ENCODE measurements at regions not wholly inside any gene's neighbourhood (a gene's known extent, or its start where the extent isn't known, plus 50 kb on each side); places are given as distances from the start of the nearest gene placed in this dataset.

GRCh38 chr6:99104218-99104617 lies 156.5 kb upstream of the FBXL4 start (continued):
- no peak for TF ChIP-seq FOXJ3 (CRISPR knock-in tag; IDR thresholded peaks at IDR 0.05)
- TF ChIP-seq SMC3 (IDR thresholded peaks at IDR 0.05; ENCODE audit: low read depth, low read length), result no peak

- POLR2A ChIA-PET, result no interaction called here
- Histone ChIP-seq H2AFZ (ENCODE audit: low read depth) (no peak overlapping the region), H3K9me2 (no peaks in the 10 kb centered on the region), H3K36me3 (replicated peaks in 1 of 2; ENCODE audit: control insufficient read depth in 1 of 2, insufficient read depth in 2 of 2, low read length in 1 of 2) (no peaks in the 10 kb centered on the region), H3K27me3 (ENCODE audit: insufficient read depth) (no peaks in the 10 kb centered on the region; the same call in 1 of the 2 replicates), H3K79me2 (ENCODE audit: insufficient read depth) (no peaks in the 10 kb centered on the region), H3K4me1 (ENCODE audit: control insufficient read depth in 1 of 2, insufficient read depth in 2 of 2, low read depth in 1 of 2, low read length in 1 of 2) (no peaks in the 10 kb centered on the region), H4K20me1 (ENCODE audit: insufficient read depth) (no peaks in the 10 kb centered on the region), H3K9ac (no peak overlapping the region), H3K9me3 (no peaks in the 10 kb centered on the region), H3K4me2 (no peak overlapping the region), H3K4me3 (ENCODE audit: low read depth in 2 of 2, low read length in 1 of 2) (no peak overlapping the region), H3F3A (replicated peaks; ENCODE audit: insufficient read depth) (no peaks in the 10 kb centered on the region), H3K27ac (ENCODE audit: low read depth in 2 of 2, low read length in 1 of 2) (no peak overlapping the region)
- CTCF ChIA-PET, result interaction anchor here (0.8 to 1.1 kb wide), 2 partner anchors 20 to 142 kb away, joined by 3 read pairs; no protein-coding TSS in a partner anchor
- TF ChIP-seq RAD21 (IDR thresholded peaks at IDR 0.05; ENCODE audit: low read length) (no peak), ELF1 (IDR thresholded peaks at IDR 0.05) (no peak), CTCF (IDR thresholded peaks at IDR 0.05) (no peak), GATA2 (CRISPR knock-in tag; IDR thresholded peaks at IDR 0.05) (no peak), NFIC (IDR thresholded peaks at IDR 0.05; ENCODE audit: borderline replicate concordance) (no peak), RCOR1 (IDR thresholded peaks at IDR 0.05; ENCODE audit: low read length) (no peak), RFX5 (IDR thresholded peaks at IDR 0.05; ENCODE audit: low read length) (no peak), YY1 (IDR thresholded peaks at IDR 0.05; ENCODE audit: low read depth) (no peak), FOSL2 (IDR thresholded peaks at IDR 0.05; ENCODE audit: borderline replicate concordance, low read depth) (no peak), MEF2A (IDR thresholded peaks at IDR 0.05; ENCODE audit: borderline replicate concordance, low read depth) (no peak)
- DNase-seq, result no peak
These were observed 151.5 kb upstream of the FBXL4 start for GRCh38 chr6:99099243-99099642.

GRCh38 chr6:99096170-99096569 lies 148.4 kb upstream of the FBXL4 start:
- no peak overlapping the region for H3K9ac ChIP-seq
- no peaks in the 10 kb centered on the region; the same call in 1 of the 2 replicates for H3K27me3 ChIP-seq (ENCODE audit: insufficient read depth)
- no peaks in the 10 kb centered on the region for H3K36me3 ChIP-seq (replicated peaks in 1 of 2; ENCODE audit: control insufficient read depth in 1 of 2, insufficient read depth in 2 of 2, low read length in 1 of 2)
- no peaks in the 10 kb centered on the region for H3K4me1 ChIP-seq (ENCODE audit: control insufficient read depth in 1 of 2, insufficient read depth in 2 of 2, low read depth in 1 of 2, low read length in 1 of 2)
- H3F3A ChIP-seq (replicated peaks; ENCODE audit: insufficient read depth), result no peaks in the 10 kb centered on the region
- no peaks in the 10 kb centered on the region for H3K9me3 ChIP-seq
- no peak overlapping the region for H3K4me3 ChIP-seq (ENCODE audit: low read depth in 2 of 2, low read length in 1 of 2)
- no peak for DNase-seq
- POLR2A ChIA-PET, result no interaction called here
- H3K4me2 ChIP-seq, result no peak overlapping the region
- WGBS (ENCODE audit: low lambda C conversion rate), result 57% methylated on average over 6 of the region's 6 CpGs
- CTCF ChIA-PET, result interaction anchor here (0.7 to 2.6 kb wide), 3 partner anchors 8 to 24 kb away, joined by 3 to 14 read pairs (median 4); no protein-coding TSS in a partner anchor
- no peaks in the 10 kb centered on the region for H3K9me2 ChIP-seq
- TF ChIP-seq SMC3 (IDR thresholded peaks at IDR 0.05; ENCODE audit: low read depth, low read length) (no peak), NFIC (IDR thresholded peaks at IDR 0.05; ENCODE audit: borderline replicate concordance) (no peak)
- H3K27ac ChIP-seq (ENCODE audit: low read depth in 2 of 2, low read length in 1 of 2), result no peak overlapping the region
- no peak overlapping the region for H2AFZ ChIP-seq (ENCODE audit: low read depth)
- no peaks in the 10 kb centered on the region for H4K20me1 ChIP-seq (ENCODE audit: insufficient read depth)
- H3K79me2 ChIP-seq (ENCODE audit: insufficient read depth), result no peaks in the 10 kb centered on the region
